ENCODE measurements at regions not wholly inside any gene's neighbourhood (a gene's known extent, or its start where the extent isn't known, plus 50 kb on each side); places are given as distances from the start of the nearest gene placed in this dataset.
A peak's percentile ranks its signal among the peaks of the same experiment; 100 is the strongest.

- H3K9me3 ChIP-seq (replicated peaks; ENCODE audit: control insufficient read depth, insufficient read depth, low read length): no peaks in the 10 kb centered on the region
- H3K4me1 ChIP-seq (ENCODE audit: control insufficient read depth, extremely low read depth, insufficient read depth, low read length): no peaks in the 10 kb centered on the region
- no peaks in the 10 kb centered on the region for H3K79me2 ChIP-seq (ENCODE audit: control insufficient read depth, insufficient read depth, low read length)
- no peaks in the 10 kb centered on the region for H3K36me3 ChIP-seq (ENCODE audit: control insufficient read depth in 2 of 2, extremely low read depth in 1 of 2, insufficient read depth in 2 of 2, low read length in 2 of 2)
- H4K20me1 ChIP-seq (replicated peaks; ENCODE audit: control insufficient read depth, extremely low read depth, insufficient read depth, low read length): no peaks in the 10 kb centered on the region
- intact Hi-C loops (cut with micrococcal nuclease): no loop called here
- no peak overlapping the region for H3K9ac ChIP-seq (replicated peaks; ENCODE audit: extremely low read depth, insufficient read depth, low read length)
- no peaks in the 10 kb centered on the region for H3K9me1 ChIP-seq (replicated peaks; ENCODE audit: control insufficient read depth, extremely low read depth, insufficient read depth, low read length)
- dilution Hi-C loops (cut with MboI; ENCODE audit: extremely low pct_ligation_motif_present, low sequenced_read_pairs): no loop called here
- no peak overlapping the region for H3K4me3 ChIP-seq (replicated peaks in 1 of 3; ENCODE audit: insufficient read depth in 1 of 3, low read depth in 1 of 3, low read length in 3 of 3)
- FAIRE-seq: no peak
- H3K27ac ChIP-seq (ENCODE audit: insufficient read depth, low read depth, low read length): no peak overlapping the region
- ChIA-PET CTCF (interaction anchor here (1.1 to 1.7 kb wide), 3 partner anchors 9 to 13 kb away, joined by 3 to 7 read pairs (median 5); no protein-coding TSS in a partner anchor), POLR2A (no interaction called here)
- no peak overlapping the region for H2AFZ ChIP-seq (ENCODE audit: low read depth, low read length)
- H3K4me2 ChIP-seq (ENCODE audit: insufficient read depth, low read length): no peak overlapping the region
- peaks cover 3 to 12% of the 10 kb centered on the region in 2 experiments for H3K27me3 ChIP-seq (ENCODE audit: control insufficient read depth in 2 of 2, insufficient read depth in 2 of 2, low read length in 2 of 2)
- no peak for DNase-seq (ENCODE audit: low read depth, low spot score)
- TF ChIP-seq JUN (IDR thresholded peaks at IDR 0.05; ENCODE audit: borderline replicate concordance, insufficient read depth, insufficient read length, low read depth) (no peak), EZH2 (IDR thresholded peaks at IDR 0.05; ENCODE audit: borderline replicate concordance, low read depth, low read length, severe bottlenecking) (no peak), FOS (IDR thresholded peaks at IDR 0.05; ENCODE audit: borderline replicate concordance, insufficient read depth, low read length) (no peak), CTCF (IDR thresholded peaks at IDR 0.05; ENCODE audit: extremely low read depth in 1 of 2, insufficient read depth in 1 of 2, low read depth in 1 of 2, low read length in 2 of 2) (no peak), GATA2 (IDR thresholded peaks at IDR 0.05; ENCODE audit: insufficient read depth, insufficient read length, low read depth, low read length) (no peak), POLR2A (IDR thresholded peaks at IDR 0.05; ENCODE audit: low read depth, low read length) (no peak)
- BruUV-seq (replicated peaks): no TSS peak
These were observed 187.7 kb downstream of the FOXB1 start for GRCh38 chr15:60191821-60192220.

- DNase-seq (ENCODE audit: low read depth, low spot score) (no peak), FAIRE-seq (peak; percentile 54)
- no peaks in the 10 kb centered on the region for H3K4me1 ChIP-seq (ENCODE audit: control insufficient read depth, extremely low read depth, insufficient read depth, low read length)
- H2AFZ ChIP-seq (ENCODE audit: low read depth, low read length): no peak overlapping the region
- intact Hi-C loops (cut with micrococcal nuclease): no loop called here
- H3K27me3 ChIP-seq (ENCODE audit: control insufficient read depth in 2 of 2, insufficient read depth in 2 of 2, low read length in 2 of 2): peaks cover 4 to 21% of the 10 kb centered on the region in 2 experiments
- dilution Hi-C loops (cut with MboI; ENCODE audit: extremely low pct_ligation_motif_present, low sequenced_read_pairs): no loop called here
- ChIA-PET CTCF (interaction anchor here (0.9 to 1.8 kb wide), 2 partner anchors 15 to 471 kb away, joined by 3 to 4 read pairs; no protein-coding TSS in a partner anchor), POLR2A (no interaction called here)
- H3K4me3 ChIP-seq (replicated peaks in 1 of 3; ENCODE audit: insufficient read depth in 1 of 3, low read depth in 1 of 3, low read length in 3 of 3): no peak overlapping the region
- H3K4me2 ChIP-seq (ENCODE audit: insufficient read depth, low read length): no peak overlapping the region
- no peaks in the 10 kb centered on the region for H3K9me1 ChIP-seq (replicated peaks; ENCODE audit: control insufficient read depth, extremely low read depth, insufficient read depth, low read length)
- H3K9me3 ChIP-seq (replicated peaks; ENCODE audit: control insufficient read depth, insufficient read depth, low read length): no peaks in the 10 kb centered on the region
- no peak overlapping the region for H3K9ac ChIP-seq (replicated peaks; ENCODE audit: extremely low read depth, insufficient read depth, low read length)
- no peaks in the 10 kb centered on the region for H3K36me3 ChIP-seq (ENCODE audit: control insufficient read depth in 2 of 2, extremely low read depth in 1 of 2, insufficient read depth in 2 of 2, low read length in 2 of 2)
- no peaks in the 10 kb centered on the region for H4K20me1 ChIP-seq (replicated peaks; ENCODE audit: control insufficient read depth, extremely low read depth, insufficient read depth, low read length)
- no peaks in the 10 kb centered on the region for H3K79me2 ChIP-seq (ENCODE audit: control insufficient read depth, insufficient read depth, low read length)
- H3K27ac ChIP-seq (ENCODE audit: insufficient read depth, low read depth, low read length): no peak overlapping the region
- no TSS peak for BruUV-seq (replicated peaks)
- TF ChIP-seq CTCF (IDR thresholded peaks at IDR 0.05; ENCODE audit: extremely low read depth in 1 of 2, insufficient read depth in 1 of 2, low read depth in 1 of 2, low read length in 2 of 2): no peak
These were observed 191.5 kb downstream of the FOXB1 start for GRCh38 chr15:60195611-60196010.
